Loucy (cell line): ENCODE measurements at regions not wholly inside any gene's neighbourhood (a gene's known extent, or its start where the extent isn't known, plus 50 kb on each side); places are given as distances from the start of the nearest gene placed in this dataset.

Source experiments
- EZH2phosphoT487 ChIP-seq: fragments of 200-600 bp; IDR thresholded peaks from 2 replicates; pipeline ENCODE4 v1.6.1; 2018; ENCODE audit warnings: antibody characterized with exemption, mild to moderate bottlenecking, moderate library complexity, borderline replicate concordance
- TF ChIP-seq, protein P1 (sequence below): fragments of 200-600 bp; sonication (generic); conservative IDR thresholded peaks from 2 replicates; pipeline ENCODE4 v1.5.1; 2014; ENCODE audit warnings: mild to moderate bottlenecking, antibody characterized with exemption, low read length

DNA sequence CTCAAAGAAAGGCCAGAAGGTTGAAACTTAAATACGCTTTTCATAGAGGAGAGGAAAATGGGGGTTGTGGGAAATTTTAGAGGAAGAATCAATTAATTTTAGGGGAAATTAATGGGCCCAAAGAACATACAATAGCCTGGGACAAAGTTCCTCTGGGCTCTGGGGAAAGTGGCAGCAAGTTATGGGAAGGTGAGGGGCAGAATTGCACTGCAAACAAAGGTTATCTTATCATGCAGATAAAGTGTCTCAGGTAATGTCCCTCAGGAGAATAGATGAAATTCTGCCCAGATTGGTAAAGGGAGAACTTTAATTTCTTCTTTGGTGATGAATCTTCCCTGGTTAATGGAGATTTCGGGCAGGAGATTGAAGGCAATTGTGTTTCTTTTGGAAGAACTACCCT, 326.1 kb upstream of the SLC24A2 start:
- TF ChIP-seq, protein P1, sequence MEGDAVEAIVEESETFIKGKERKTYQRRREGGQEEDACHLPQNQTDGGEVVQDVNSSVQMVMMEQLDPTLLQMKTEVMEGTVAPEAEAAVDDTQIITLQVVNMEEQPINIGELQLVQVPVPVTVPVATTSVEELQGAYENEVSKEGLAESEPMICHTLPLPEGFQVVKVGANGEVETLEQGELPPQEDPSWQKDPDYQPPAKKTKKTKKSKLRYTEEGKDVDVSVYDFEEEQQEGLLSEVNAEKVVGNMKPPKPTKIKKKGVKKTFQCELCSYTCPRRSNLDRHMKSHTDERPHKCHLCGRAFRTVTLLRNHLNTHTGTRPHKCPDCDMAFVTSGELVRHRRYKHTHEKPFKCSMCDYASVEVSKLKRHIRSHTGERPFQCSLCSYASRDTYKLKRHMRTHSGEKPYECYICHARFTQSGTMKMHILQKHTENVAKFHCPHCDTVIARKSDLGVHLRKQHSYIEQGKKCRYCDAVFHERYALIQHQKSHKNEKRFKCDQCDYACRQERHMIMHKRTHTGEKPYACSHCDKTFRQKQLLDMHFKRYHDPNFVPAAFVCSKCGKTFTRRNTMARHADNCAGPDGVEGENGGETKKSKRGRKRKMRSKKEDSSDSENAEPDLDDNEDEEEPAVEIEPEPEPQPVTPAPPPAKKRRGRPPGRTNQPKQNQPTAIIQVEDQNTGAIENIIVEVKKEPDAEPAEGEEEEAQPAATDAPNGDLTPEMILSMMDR = no peak
- TF ChIP-seq EZH2phosphoT487 = no peak
